GM23338 (cell line): ENCODE measurements at regions not wholly inside any gene's neighbourhood (a gene's known extent, or its start where the extent isn't known, plus 50 kb on each side); places are given as distances from the start of the nearest gene placed in this dataset.

ENCODE experiments used
- ATAC-seq: fragments of 200-7000 bp; cut with Tn5 transposase; 3 replicates; pipeline ENCODE4 v1.9.1; 2020
- DNase-seq: peaks from one replicate; pipeline ENCODE4 v3.0.0-alpha.2; 2015; ENCODE audit warnings: low spot score
- H2AFZ ChIP-seq: fragments of 200-600 bp; sonication (generic); 2 replicates; pipeline ENCODE4 v1.8.0; 2016; ENCODE audit warnings: antibody characterized with exemption, mild to moderate bottlenecking, moderate library complexity
- H3F3A ChIP-seq: fragments of 200-600 bp; sonication (generic); replicated peaks from 2 replicates; pipeline ENCODE4 v1.8.0; 2017; ENCODE audit warnings: antibody characterized with exemption, mixed run types, low read depth
- H3K27ac ChIP-seq: fragments of 200-600 bp; sonication (generic); 2 replicates; pipeline ENCODE4 v1.6.1; 2016; ENCODE audit warnings: low read depth
- H3K27me3 ChIP-seq: fragments of 200-600 bp; sonication (generic); 2 replicates; pipeline ENCODE4 v1.8.0; 2016; ENCODE audit warnings: mild to moderate bottlenecking, mixed run types, moderate library complexity; ENCODE audit not compliant: insufficient read depth
- H3K36me3 ChIP-seq: fragments of 200-600 bp; sonication (generic); 2 replicates; pipeline ENCODE4 v1.8.0; 2016; ENCODE audit warnings: mild to moderate bottlenecking; ENCODE audit not compliant: insufficient read depth
- H3K4me1 ChIP-seq: fragments of 200-600 bp; sonication (generic); 2 replicates; pipeline ENCODE4 v1.8.0; 2016; ENCODE audit warnings: mild to moderate bottlenecking, moderate library complexity; ENCODE audit not compliant: insufficient read depth
- H3K4me2 ChIP-seq: fragments of 200-600 bp; sonication (generic); 2 replicates; pipeline ENCODE4 v1.7.1; 2017; ENCODE audit warnings: mixed run types
- H3K4me3 ChIP-seq: fragments of 200-600 bp; sonication (generic); 2 replicates; pipeline ENCODE4 v1.6.1; 2016; ENCODE audit warnings: mixed run types
- H3K79me2 ChIP-seq: fragments of 200-600 bp; sonication (generic); replicated peaks from 2 replicates; pipeline ENCODE4 v1.8.0; 2017; ENCODE audit warnings: mild to moderate bottlenecking; ENCODE audit not compliant: insufficient read depth
- H3K9me2 ChIP-seq: fragments of 200-600 bp; sonication (generic); 2 replicates; pipeline ENCODE4 v1.8.0; 2017; ENCODE audit not compliant: insufficient read depth
- H4K20me1 ChIP-seq: fragments of 200-600 bp; sonication (generic); replicated peaks from 2 replicates; pipeline ENCODE4 v1.8.0; 2017; ENCODE audit warnings: mild to moderate bottlenecking; ENCODE audit not compliant: insufficient read depth
- H3K27ac Mint-ChIP-seq: 2 replicates; pipeline ENCODE4 v1.8.0; 2020; ENCODE audit warnings: inconsistent platforms, mild to moderate bottlenecking, moderate library complexity, mixed read lengths
- H3K27me3 Mint-ChIP-seq: 3 replicates; pipeline ENCODE4 v1.8.0; 2022; ENCODE audit warnings: low read depth, mild to moderate bottlenecking, moderate library complexity, mixed read lengths, inconsistent platforms; ENCODE audit not compliant: insufficient read depth, poor library complexity
- H3K36me3 Mint-ChIP-seq: 3 replicates; pipeline ENCODE4 v1.8.0; 2021; ENCODE audit warnings: low read depth, mild to moderate bottlenecking, inconsistent platforms, moderate library complexity, mixed read lengths
- H3K4me1 Mint-ChIP-seq: 3 replicates; pipeline ENCODE4 v1.8.0; 2020; ENCODE audit warnings: mild to moderate bottlenecking, inconsistent platforms, mixed read lengths
- H3K4me3 Mint-ChIP-seq: 3 replicates; pipeline ENCODE4 v1.8.0; 2021; ENCODE audit warnings: moderate library complexity, mild to moderate bottlenecking, inconsistent platforms, mixed read lengths
- H3K9me3 Mint-ChIP-seq: 3 replicates; pipeline ENCODE4 v1.8.0; 2020; ENCODE audit warnings: moderate library complexity, mild to moderate bottlenecking, inconsistent platforms, mixed read lengths
- CREB1 ChIP-seq: fragments of 250-450 bp; sonication (Bioruptor Pico); IDR thresholded peaks from 2 replicates; pipeline ENCODE4 v1.5.0; 2020; ENCODE audit warnings: low read depth, mild to moderate bottlenecking, moderate library complexity
- CTCF ChIP-seq, 2 experiments: fragments of 200-600 bp in 1 of 2; sonication (generic) in 1 of 2; conservative IDR thresholded peaks; 2 replicates each; pipeline versions ENCODE4 v1.5.1 to v1.6.1; 2016 to 2017; ENCODE audit warnings: antibody characterized with exemption in 2 of 2, low read depth in 2 of 2, mild to moderate bottlenecking in 2 of 2, moderate library complexity in 1 of 2
- ETS1 ChIP-seq: IDR thresholded peaks from 2 replicates; pipeline ENCODE4 v1.6.1; 2016; ENCODE audit warnings: antibody characterized with exemption
- EZH2 ChIP-seq: fragments of 200-600 bp; sonication (generic); IDR thresholded peaks from one replicate; pipeline ENCODE4 v1.8.0; 2017; ENCODE audit warnings: antibody characterized with exemption, mild to moderate bottlenecking, low read depth; ENCODE audit not compliant: unreplicated experiment
- EZH2phosphoT487 ChIP-seq: fragments of 200-600 bp; sonication (generic); IDR thresholded peaks from one replicate; pipeline ENCODE4 v1.8.1; 2018; ENCODE audit warnings: antibody characterized with exemption; ENCODE audit not compliant: unreplicated experiment
- JUNB ChIP-seq: IDR thresholded peaks from one replicate; pipeline ENCODE4 v1.6.1; 2016; ENCODE audit warnings: antibody characterized with exemption; ENCODE audit not compliant: unreplicated experiment
- POLR2AphosphoS5 ChIP-seq: IDR thresholded peaks from 2 replicates; pipeline ENCODE4 v1.6.1; 2016; ENCODE audit warnings: antibody characterized with exemption, low read depth
- REST ChIP-seq: IDR thresholded peaks from one replicate; pipeline ENCODE4 v1.6.1; 2018; ENCODE audit warnings: antibody characterized with exemption; ENCODE audit not compliant: unreplicated experiment
- STAT1 ChIP-seq: IDR thresholded peaks from one replicate; pipeline ENCODE4 v1.6.1; 2016; ENCODE audit warnings: antibody characterized with exemption; ENCODE audit not compliant: unreplicated experiment
- ZNF114 ChIP-seq: fragments of 250-450 bp; sonication (Bioruptor Pico); IDR thresholded peaks from 2 replicates; pipeline ENCODE4 v1.5.0; 2020; ENCODE audit warnings: mild to moderate bottlenecking, moderate library complexity
- ZNF331 ChIP-seq: fragments of 250-450 bp; sonication (Bioruptor Pico); IDR thresholded peaks from 2 replicates; pipeline ENCODE4 v1.5.0; 2020; ENCODE audit warnings: low read depth, mild to moderate bottlenecking, moderate library complexity
- ZNF462 ChIP-seq: fragments of 250-450 bp; sonication (Bioruptor Pico); IDR thresholded peaks from 2 replicates; pipeline ENCODE4 v1.5.0; 2020; ENCODE audit warnings: mild to moderate bottlenecking, moderate library complexity

GRCh38 chr1:239126884-239127283, 259.5 kb upstream of the CHRM3 start (continued):
- TF ChIP-seq CTCF (conservative IDR thresholded peaks at IDR 0.05; ENCODE audit: low read depth in 2 of 2): no peak
- TF ChIP-seq EZH2phosphoT487: no peak
- no peak for TF ChIP-seq STAT1
- TF ChIP-seq EZH2: no peak
- no peak for TF ChIP-seq REST
- TF ChIP-seq ZNF114 (CRISPR knock-in tag): no peak
- no peak for TF ChIP-seq ETS1
- no peak for TF ChIP-seq ZNF331 (CRISPR knock-in tag)
- TF ChIP-seq POLR2AphosphoS5: no peak
- TF ChIP-seq CREB1 (CRISPR knock-in tag): no peak
- no peak for TF ChIP-seq JUNB

GRCh38 chr1:239125893-239126292, 260.5 kb upstream of the CHRM3 start:
- ATAC-seq: peak; percentile 68
- Histone ChIP-seq H3F3A (0 out of 2 replicates have a peak, but pooled peaks cover 3% of the 10 kb centered on the region), H3K36me3 (no peaks in the 10 kb centered on the region), H3K79me2 (no peaks in the 10 kb centered on the region), H3K27me3 (no peaks in the 10 kb centered on the region), H4K20me1 (no peaks in the 10 kb centered on the region), H3K9me2 (no peaks in the 10 kb centered on the region), H2AFZ (no peak overlapping the region), H3K4me1 (peaks cover 47% of the 10 kb centered on the region), H3K4me2 (peak overlapping the region; percentile 55), H3K27ac (peak overlapping the region; percentile 12; the same call in 1 of the 2 replicates), H3K4me3 (no peak overlapping the region)
- Mint-ChIP-seq H3K4me1 (peaks cover 47% of the 10 kb centered on the region), H3K9me3 (peaks cover 4% of the 10 kb centered on the region; the same call in 2 of the 3 replicates), H3K27ac (peak overlapping the region; percentile 69), H3K36me3 (peaks cover 3% of the 10 kb centered on the region; the same call in 1 of the 3 replicates), H3K27me3 (peaks cover 8% of the 10 kb centered on the region), H3K4me3 (no peak overlapping the region)
- peak; percentile 27 for DNase-seq
- TF ChIP-seq JUNB: no peak
- no peak for TF ChIP-seq ZNF462 (CRISPR knock-in tag)
- no peak for TF ChIP-seq ZNF331 (CRISPR knock-in tag)
